ENCODE measurements at regions not wholly inside any gene's neighbourhood (a gene's known extent, or its start where the extent isn't known, plus 50 kb on each side); places are given as distances from the start of the nearest gene placed in this dataset.

GRCh38 chr9:108258640-108259039, 597.1 kb downstream of the ACTL7B start:
- in situ Hi-C loops (cut with HindIII; ENCODE audit: extremely low pct_ligation_motif_present, low pct_unique_long_range_greater_than_20kb) = no loop called here
- H3K9me3 ChIP-seq (ENCODE audit: low read length) = no peaks in the 10 kb centered on the region
- no peaks in the 10 kb centered on the region for H3K4me1 ChIP-seq (ENCODE audit: insufficient read depth, low read length)
- 32% methylated on average over 2 of the region's 2 CpGs for WGBS (ENCODE audit: low lambda C conversion rate)
- H3K79me2 ChIP-seq (ENCODE audit: insufficient read depth, low read length) = no peaks in the 10 kb centered on the region
- POLR2A ChIA-PET = no interaction called here
- no peak overlapping the region for H2AFZ ChIP-seq (ENCODE audit: low read length)
- no peak overlapping the region for H3K9ac ChIP-seq (ENCODE audit: insufficient read depth, low read depth, low read length)
- H3K36me3 ChIP-seq (replicated peaks in 1 of 2; ENCODE audit: control insufficient read depth in 1 of 2, insufficient read depth in 2 of 2, low read length in 2 of 2) = no peaks in the 10 kb centered on the region
- no TSS peak for BruUV-seq (replicated peaks)
- no peak overlapping the region for H3K4me3 ChIP-seq (replicated peaks in 1 of 3; ENCODE audit: insufficient read depth in 1 of 3, low read depth in 2 of 3, low read length in 3 of 3)
- H3K27me3 ChIP-seq (ENCODE audit: control insufficient read depth in 1 of 2, insufficient read depth in 2 of 2, low read length in 2 of 2) = no peaks in the 10 kb centered on the region
- CTCF ChIA-PET (ENCODE audit: low intra/inter-chr PET ratio, low total read pairs) = no interaction called here
- H4K20me1 ChIP-seq (ENCODE audit: insufficient read depth, low read length) = no peaks in the 10 kb centered on the region
- intact Hi-C loops (cut with micrococcal nuclease; ENCODE audit: unreplicated experiment) = no loop called here
- no peak for FAIRE-seq
- no peak overlapping the region for H3K27ac ChIP-seq (ENCODE audit: extremely low read length, insufficient read depth, low read length)
- no peak for DNase-seq (ENCODE audit: low spot score)
- no peak for TF ChIP-seq ZMAT3 (CRISPR knock-in tag; conservative IDR thresholded peaks at IDR 0.05)
- TF ChIP-seq ZNF3 (CRISPR knock-in tag; IDR thresholded peaks at IDR 0.05) = no peak
- no peak for TF ChIP-seq ESRRA (CRISPR knock-in tag; IDR thresholded peaks at IDR 0.05; ENCODE audit: low read depth)
- no peak for TF ChIP-seq HOMEZ (CRISPR knock-in tag; IDR thresholded peaks at IDR 0.05; ENCODE audit: low read depth)
- TF ChIP-seq MED1 (CRISPR knock-in tag; IDR thresholded peaks at IDR 0.05) = no peak
- no peak for TF ChIP-seq SALL2 (CRISPR knock-in tag; IDR thresholded peaks at IDR 0.05)
- TF ChIP-seq TGIF2 (CRISPR knock-in tag; IDR thresholded peaks at IDR 0.05) = no peak
- no peak for TF ChIP-seq CREB3 (CRISPR knock-in tag; IDR thresholded peaks at IDR 0.05)
- TF ChIP-seq ZNF761 (CRISPR knock-in tag; conservative IDR thresholded peaks at IDR 0.05) = no peak
- TF ChIP-seq ZFP37 (CRISPR knock-in tag; IDR thresholded peaks at IDR 0.05; ENCODE audit: borderline replicate concordance) = no peak
- no peak for TF ChIP-seq TP53 (CRISPR knock-in tag; conservative IDR thresholded peaks at IDR 0.05)
- no peak for TF ChIP-seq GTF3A (CRISPR knock-in tag; conservative IDR thresholded peaks at IDR 0.05)
- TF ChIP-seq DZIP1 (CRISPR knock-in tag; IDR thresholded peaks at IDR 0.05) = no peak
- TF ChIP-seq ZNF883 (CRISPR knock-in tag; IDR thresholded peaks at IDR 0.05; ENCODE audit: not compliant biosample characterization) = no peak
- no peak for TF ChIP-seq PAXIP1 (CRISPR knock-in tag; conservative IDR thresholded peaks at IDR 0.05)
- no peak for TF ChIP-seq SKI (IDR thresholded peaks at IDR 0.05; ENCODE audit: partially characterized antibody)
- no peak for TF ChIP-seq TBP (CRISPR knock-in tag; IDR thresholded peaks at IDR 0.05)
- no peak overlapping the region for H3K4me2 ChIP-seq (ENCODE audit: low read depth, low read length)
- ATAC-seq = no peak

Data from HepG2 (cell line).